ENCODE measurements at regions not wholly inside any gene's neighbourhood (a gene's known extent, or its start where the extent isn't known, plus 50 kb on each side); places are given as distances from the start of the nearest gene placed in this dataset.

GRCh38 chr2:173676647-173677046 is 288.5 kb downstream of the SP3 start:
- TF ChIP-seq, protein P1, sequence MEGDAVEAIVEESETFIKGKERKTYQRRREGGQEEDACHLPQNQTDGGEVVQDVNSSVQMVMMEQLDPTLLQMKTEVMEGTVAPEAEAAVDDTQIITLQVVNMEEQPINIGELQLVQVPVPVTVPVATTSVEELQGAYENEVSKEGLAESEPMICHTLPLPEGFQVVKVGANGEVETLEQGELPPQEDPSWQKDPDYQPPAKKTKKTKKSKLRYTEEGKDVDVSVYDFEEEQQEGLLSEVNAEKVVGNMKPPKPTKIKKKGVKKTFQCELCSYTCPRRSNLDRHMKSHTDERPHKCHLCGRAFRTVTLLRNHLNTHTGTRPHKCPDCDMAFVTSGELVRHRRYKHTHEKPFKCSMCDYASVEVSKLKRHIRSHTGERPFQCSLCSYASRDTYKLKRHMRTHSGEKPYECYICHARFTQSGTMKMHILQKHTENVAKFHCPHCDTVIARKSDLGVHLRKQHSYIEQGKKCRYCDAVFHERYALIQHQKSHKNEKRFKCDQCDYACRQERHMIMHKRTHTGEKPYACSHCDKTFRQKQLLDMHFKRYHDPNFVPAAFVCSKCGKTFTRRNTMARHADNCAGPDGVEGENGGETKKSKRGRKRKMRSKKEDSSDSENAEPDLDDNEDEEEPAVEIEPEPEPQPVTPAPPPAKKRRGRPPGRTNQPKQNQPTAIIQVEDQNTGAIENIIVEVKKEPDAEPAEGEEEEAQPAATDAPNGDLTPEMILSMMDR (IDR thresholded peaks at IDR 0.05 in 8 of 11, conservative IDR thresholded peaks at IDR 0.05 in 3 of 11) = no peak
- no peak for TF ChIP-seq POLR2A (IDR thresholded peaks at IDR 0.05)
- TF ChIP-seq POLR2AphosphoS5 (IDR thresholded peaks at IDR 0.05) = no peak
